GM21423 (cell line): ENCODE measurements at regions not wholly inside any gene's neighbourhood (a gene's known extent, or its start where the extent isn't known, plus 50 kb on each side); places are given as distances from the start of the nearest gene placed in this dataset.

Experiments
- ATAC-seq: cut with Tn5 transposase; IDR thresholded peaks from one replicate; pipeline ENCODE4 v1.9.1; 2021; ENCODE audit warnings: mild to moderate bottlenecking, moderate library complexity; ENCODE audit not compliant: unreplicated experiment

- ATAC-seq: no peak
These were observed 94.5 kb upstream of the PTPN1 start for GRCh38 chr20:50415516-50416268.

GRCh38 chr20:50416269-50417022 is 93.7 kb upstream of the PTPN1 start:
- ATAC-seq: no peak

- ATAC-seq: no peak
These were observed 93.2 kb upstream of the PTPN1 start for GRCh38 chr20:50417023-50417329.

DNA sequence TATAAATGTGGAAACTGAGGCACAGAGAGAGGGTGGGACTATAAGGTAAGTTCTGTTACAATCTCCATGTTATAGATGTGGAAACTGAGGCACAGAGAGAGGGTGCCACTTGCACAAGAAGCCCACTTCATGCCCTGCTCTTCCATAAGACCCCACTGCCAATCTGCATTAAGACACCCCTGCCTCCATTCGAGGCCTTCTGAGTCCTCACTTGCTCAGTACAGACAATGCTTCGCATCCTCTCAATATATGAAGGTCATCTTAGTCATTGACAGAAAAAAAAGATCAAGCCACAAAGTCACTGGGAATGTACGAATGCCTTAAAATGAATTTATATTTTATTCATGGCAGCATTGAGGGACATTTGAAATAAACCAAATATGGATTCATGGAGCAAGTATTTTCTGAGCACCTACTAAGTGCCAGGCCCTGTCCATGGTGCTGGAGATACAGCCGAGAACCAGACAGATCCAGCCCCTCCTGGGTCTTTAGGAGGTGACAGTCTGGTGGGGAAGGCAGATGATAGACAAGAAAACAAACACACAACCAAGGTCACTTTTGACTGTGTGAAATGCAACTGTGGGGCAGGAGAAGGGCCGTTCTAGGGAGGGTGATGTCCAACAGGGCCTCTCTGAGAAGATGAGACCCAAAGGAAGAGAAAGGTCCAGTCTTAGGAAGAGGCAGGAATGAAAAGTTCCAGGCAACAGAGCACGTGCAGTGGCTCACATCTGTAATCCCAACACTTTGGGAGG is 92.5 kb upstream of the PTPN1 start:
- ATAC-seq: no peak

GRCh38 chr20:50418890-50419642 is 91.1 kb upstream of the PTPN1 start:
- no peak for ATAC-seq

DNA sequence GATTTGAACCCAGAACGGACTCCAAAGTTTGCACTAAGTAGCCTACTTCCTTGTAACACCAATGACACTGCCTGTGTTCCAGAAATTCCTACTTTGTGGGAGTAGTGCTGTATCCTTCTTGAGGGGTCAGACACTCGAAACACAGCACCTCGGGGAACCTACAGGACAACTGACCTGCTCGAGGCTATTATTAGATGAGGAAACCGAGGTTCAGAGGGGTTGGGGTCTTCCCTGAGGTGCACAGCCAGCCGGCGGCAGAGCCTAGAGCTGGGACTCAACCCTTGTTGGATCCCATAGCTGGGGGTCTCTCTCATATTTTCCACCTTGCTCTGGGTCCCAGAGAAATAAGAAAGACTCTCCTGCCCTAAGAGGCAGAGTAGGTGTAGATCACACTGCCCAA is 89.8 kb upstream of the PTPN1 start:
- ATAC-seq: no peak

GRCh38 chr20:50421356-50422340 is 88.5 kb upstream of the PTPN1 start:
- no peak for ATAC-seq

GRCh38 chr20:50423758-50424157 is 86.4 kb upstream of the PTPN1 start:
- ATAC-seq: no peak

DNA sequence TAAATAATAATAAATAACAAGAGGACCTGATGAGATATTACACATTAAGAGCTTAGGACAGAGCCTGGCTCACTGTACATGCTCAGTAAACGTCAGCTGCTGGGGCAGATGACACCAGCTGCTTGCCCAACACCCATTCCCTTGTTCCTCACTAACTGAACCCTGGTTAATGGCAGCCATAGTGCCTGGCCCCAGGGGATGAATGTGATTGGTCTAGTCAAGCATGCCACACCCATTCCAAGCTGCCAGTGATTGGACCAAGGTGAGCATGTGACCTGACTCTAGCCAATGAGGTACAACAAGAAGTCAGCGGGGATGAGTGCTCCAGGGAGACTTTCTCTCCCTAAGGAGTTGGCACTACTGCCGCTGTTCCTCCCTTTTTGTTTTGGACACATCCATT is 85.1 kb upstream of the PTPN1 start:
- no peak for ATAC-seq

- no peak for ATAC-seq
These were observed 83.1 kb upstream of the PTPN1 start for GRCh38 chr20:50426866-50427718.

DNA sequence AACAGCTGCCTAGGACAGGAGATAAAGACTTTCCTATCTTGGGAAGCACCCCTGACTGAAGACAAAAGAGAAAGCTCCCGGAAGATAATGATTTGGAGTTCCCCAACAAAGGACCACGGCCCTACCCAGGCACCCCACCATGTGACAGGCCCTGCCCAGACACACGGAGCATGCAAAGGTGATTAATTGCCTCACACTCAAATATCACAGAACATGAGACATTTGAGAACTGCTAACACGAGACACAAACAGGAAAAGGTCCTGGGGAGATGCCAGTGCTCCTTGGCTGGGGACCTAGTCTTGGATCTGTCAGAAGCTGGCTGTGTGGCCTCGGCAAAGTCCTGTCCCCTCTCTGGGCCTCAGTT is 82.5 kb upstream of the PTPN1 start:
- ATAC-seq: no peak

GRCh38 chr20:50428097-50428828 is 81.9 kb upstream of the PTPN1 start:
- ATAC-seq: no peak

DNA sequence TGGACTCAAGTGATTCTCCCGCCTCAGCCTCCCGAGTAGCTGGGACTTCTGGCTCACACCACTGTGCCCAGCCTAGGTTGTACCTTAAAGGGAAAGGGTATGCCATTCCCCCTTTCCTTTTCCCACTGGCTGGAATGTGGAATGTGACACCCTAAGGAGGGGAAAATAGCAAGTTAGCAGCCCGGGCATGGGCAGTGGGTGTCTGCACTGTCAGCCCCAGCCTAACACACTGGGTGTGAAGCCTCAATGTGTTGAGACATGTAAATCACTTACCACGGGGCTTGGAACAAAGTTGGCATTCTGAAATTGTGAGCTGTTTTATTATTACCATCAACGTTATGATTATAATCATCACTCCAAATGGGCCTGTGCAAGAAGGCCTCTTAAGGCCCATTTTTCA is 80.8 kb upstream of the PTPN1 start:
- no peak for ATAC-seq

DNA sequence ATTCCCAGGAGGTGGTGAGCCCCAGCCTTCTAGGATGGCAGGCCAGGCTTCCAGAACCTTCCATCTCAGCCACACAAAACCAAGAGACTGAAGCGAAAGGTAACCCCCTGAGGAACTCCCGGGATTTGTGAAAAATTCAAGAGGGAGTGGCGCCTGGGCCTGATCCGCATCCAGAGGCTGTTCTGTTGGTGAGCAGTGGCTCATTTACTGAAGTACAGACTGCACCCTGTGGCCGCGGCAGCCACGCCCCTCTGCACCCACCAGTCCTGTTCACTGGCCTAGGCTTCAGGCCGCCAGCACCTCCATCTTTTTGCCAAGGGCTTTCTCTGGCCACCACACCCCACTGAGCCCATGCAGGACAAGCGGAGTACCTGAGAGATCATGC is 79.1 kb upstream of the PTPN1 start:
- no peak for ATAC-seq

GRCh38 chr20:50433001-50433761 is 77.0 kb upstream of the PTPN1 start:
- ATAC-seq: no peak

- ATAC-seq: no peak
These were observed 75.9 kb upstream of the PTPN1 start for GRCh38 chr20:50434321-50434652.

GRCh38 chr20:50434653-50435396 is 75.4 kb upstream of the PTPN1 start:
- ATAC-seq: no peak
